GM19328 (cell line): ENCODE measurements at regions not wholly inside any gene's neighbourhood (a gene's known extent, or its start where the extent isn't known, plus 50 kb on each side); places are given as distances from the start of the nearest gene placed in this dataset.
"Not testable (repeated sequence)": the region's sequence is repeated elsewhere in the genome, so short reads cannot be mapped to it uniquely, and the experiment has no call there.

Source experiments
- ATAC-seq: cut with Tn5 transposase; IDR thresholded peaks from one replicate; pipeline ENCODE4 v1.9.1; 2021; ENCODE audit warnings: mild to moderate bottlenecking, moderate library complexity; ENCODE audit not compliant: unreplicated experiment

GRCh38 chr2:129821445-129821844 lies 158.0 kb upstream of the RAB6C start:
- ATAC-seq, result no peak

DNA sequence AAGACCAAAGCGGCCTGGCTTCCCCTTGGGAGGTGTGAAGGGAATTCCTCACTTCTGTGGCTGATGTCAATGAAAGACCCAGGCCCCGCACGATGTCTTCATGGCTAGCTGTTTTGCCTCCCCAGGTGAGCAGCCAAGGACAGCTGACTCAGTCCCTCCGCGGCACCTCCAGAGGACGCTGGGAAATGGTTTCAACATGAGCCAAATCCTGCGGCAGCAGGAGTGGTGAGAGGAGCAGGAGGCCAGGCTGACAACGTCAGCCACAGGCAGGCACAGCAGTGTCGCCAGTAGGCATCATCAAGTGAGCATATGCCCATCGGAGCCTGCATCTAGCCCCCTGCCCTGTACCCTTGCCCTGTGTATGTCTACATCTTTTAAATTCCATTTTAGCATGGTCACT lies 156.4 kb upstream of the RAB6C start:
- no peak for ATAC-seq

- ATAC-seq, result no peak
These were observed 152.0 kb upstream of the RAB6C start for GRCh38 chr2:129827311-129828090.

- ATAC-seq, result no peak
These were observed 150.7 kb upstream of the RAB6C start for GRCh38 chr2:129828792-129829191.

- ATAC-seq, result no peak
These were observed 149.9 kb upstream of the RAB6C start for GRCh38 chr2:129829588-129829987.

DNA sequence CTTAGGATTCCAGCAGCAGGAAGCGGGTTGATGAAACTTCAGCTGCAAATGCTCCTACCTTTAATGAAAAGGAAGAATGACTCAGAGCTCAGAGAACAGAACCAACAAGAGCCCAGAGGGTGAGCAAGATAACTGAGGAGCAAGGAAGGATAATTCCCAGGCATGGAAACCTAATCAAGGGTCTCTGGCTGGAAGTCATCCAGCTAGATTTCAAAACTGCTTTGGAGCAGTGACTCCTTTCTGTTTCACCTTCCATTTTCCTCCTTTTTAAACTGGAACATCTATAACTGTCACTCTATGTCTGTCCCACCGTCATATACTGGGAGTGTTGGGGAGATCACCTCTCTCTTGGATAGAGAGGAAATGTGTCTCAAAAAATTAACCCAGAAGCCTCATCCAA lies 148.4 kb upstream of the RAB6C start:
- ATAC-seq, result no peak

- ATAC-seq, result not testable (repeated sequence)
These were observed 146.0 kb upstream of the RAB6C start for GRCh38 chr2:129833465-129833864.

- no peak for ATAC-seq
These were observed 132.4 kb upstream of the RAB6C start for GRCh38 chr2:129847043-129847442.

- ATAC-seq, result peak; percentile 58
These were observed 129.8 kb upstream of the RAB6C start for GRCh38 chr2:129849559-129850160.

DNA sequence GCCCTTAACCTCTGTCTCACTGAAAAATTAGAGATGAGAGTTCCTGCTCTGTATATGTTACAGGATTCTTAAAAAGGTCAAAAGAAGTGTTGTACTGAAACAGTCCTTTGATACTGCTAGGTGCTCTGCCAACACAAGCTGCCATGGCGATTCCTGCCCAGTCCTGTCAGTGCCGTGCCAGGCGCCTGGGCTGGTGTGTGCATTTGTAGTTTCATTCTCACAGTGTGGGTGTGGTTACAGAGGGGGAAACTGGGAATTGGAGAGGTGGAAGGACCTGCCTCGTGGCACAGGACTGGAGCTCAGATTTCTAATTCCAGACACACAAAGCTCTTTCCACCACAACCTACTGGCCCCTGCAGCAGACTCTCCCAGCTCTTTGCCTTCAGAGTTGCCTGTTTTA lies 122.3 kb upstream of the RAB6C start:
- ATAC-seq, result no peak

DNA sequence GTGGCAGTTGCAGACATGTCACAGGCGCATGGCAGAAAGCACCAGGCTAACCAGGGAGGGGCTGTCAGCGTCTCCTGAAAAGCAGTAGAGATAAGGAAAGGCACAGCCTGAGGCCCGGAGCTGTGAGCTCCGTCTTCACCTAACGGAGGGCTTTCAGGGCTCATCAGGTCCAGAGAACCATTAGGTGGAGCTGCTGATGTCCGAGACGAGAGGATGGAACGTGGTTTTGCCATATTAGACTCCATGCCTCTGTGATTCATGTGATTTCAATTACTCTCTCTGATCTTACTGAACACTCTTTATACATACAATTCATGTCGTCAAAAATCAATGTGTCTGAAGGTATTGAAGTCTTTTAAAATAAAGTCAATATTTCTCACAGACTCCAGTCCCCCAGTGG lies 120.3 kb upstream of the RAB6C start:
- ATAC-seq, result no peak

- no peak for ATAC-seq
These were observed 119.4 kb upstream of the RAB6C start for GRCh38 chr2:129860088-129860487.

DNA sequence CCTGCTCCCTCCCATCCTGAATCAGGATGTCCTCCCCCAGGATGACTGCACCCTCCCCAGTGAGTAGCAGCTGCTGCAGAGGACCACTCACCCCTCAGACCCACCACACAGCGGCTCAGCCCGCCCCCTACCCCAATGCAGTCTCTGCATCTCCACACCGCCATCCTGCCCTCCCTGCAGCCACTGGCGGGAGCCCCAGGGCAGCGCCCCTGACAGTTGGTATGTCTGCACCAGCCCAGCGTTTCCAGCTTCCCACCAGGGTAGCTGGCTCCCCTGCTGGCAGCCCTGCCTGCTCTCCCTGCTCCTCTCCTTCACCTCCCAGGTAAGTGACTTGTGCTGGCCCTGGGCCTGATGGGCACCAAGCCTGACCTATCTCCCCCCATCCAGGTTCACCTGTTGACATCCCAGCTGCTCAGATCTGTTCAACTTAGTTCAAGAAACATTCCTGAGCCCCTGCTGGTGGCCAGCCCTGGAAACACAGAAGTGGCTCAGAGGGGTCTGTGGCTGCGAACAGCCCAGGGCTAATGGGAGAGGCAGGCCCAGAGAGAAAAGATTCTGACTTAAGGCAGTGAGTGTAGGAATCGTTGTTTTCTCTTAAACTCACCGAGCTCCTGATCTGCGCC lies 117.7 kb upstream of the RAB6C start:
- ATAC-seq, result no peak

GRCh38 chr2:129862668-129863067 lies 116.8 kb upstream of the RAB6C start:
- ATAC-seq, result no peak

DNA sequence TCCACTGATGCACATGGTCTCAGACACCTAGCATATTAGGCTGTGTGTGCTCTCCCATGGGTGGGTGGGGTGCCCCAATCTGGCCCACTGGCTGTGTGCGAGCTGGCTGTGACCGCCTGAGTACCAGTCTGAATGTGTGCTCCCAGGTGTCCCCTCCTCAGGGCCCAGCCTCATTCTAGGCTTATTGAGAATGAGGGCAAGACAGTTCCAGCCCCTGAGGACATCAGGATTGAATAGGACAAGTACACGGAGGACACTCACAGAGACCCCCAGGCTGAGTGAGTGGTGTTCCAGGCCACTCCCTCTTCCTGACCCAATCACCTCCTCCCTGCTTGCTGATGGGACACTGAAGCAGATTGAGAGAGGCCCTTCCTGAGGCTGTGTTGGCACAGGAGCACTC lies 116.1 kb upstream of the RAB6C start:
- no peak for ATAC-seq

DNA sequence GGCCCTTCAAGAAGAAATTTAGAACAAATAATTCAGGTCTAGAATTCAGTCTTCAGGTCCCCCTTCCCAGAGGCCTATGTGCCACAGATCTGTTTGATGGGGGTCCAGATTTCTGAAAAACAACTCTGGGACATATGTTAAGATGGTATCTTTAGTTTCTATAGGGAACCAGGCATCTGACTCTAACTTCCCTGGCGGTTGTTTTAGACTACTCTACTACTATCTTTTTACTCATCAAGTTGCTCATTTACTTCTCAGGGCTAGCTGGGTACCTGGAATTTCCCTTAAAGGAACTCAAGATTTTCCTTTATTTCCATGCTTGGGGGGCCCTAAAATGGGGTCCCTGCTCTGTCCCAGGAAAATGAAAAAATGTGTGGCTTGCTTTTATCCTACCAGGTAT lies 114.7 kb upstream of the RAB6C start:
- no peak for ATAC-seq

DNA sequence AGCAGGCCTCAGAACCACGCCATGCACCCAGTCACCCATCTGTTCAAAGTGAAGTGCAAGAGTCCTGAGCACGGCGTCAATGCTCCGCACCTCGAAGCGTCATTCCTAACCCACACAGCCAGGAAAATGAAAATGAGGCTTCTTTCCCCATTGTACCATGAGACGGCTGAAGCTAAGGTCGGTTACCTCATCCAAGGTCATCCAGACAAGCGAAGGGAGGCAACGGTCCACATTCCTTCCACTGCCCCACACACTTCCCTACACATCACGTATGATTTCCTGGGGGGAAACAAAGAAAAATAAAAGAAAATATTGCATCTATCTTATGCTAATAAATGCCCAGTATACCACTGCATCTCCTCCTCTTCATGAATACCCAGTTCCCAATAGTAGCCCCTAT lies 113.5 kb upstream of the RAB6C start:
- ATAC-seq, result no peak

DNA sequence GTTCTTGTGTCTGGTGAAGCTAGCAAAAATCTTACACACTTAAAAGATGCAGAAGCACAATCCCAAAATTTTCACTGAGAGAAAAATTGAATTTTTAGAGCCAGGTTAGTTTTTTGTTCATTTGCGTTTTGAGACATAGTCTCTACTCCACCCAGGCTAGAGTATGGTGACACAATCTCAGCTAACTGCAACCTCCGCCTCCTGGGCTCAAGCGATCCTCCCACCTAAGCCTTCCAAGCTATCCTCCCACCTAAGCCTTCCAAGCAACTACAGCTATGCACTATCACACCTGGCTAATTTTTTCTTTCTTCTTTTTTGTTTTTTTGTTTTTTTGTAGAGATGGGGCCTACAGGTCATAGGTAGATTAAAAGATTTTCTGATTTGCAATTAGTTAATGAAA lies 113.1 kb upstream of the RAB6C start:
- no peak for ATAC-seq

- no peak for ATAC-seq
These were observed 111.3 kb upstream of the RAB6C start for GRCh38 chr2:129868151-129868550.

DNA sequence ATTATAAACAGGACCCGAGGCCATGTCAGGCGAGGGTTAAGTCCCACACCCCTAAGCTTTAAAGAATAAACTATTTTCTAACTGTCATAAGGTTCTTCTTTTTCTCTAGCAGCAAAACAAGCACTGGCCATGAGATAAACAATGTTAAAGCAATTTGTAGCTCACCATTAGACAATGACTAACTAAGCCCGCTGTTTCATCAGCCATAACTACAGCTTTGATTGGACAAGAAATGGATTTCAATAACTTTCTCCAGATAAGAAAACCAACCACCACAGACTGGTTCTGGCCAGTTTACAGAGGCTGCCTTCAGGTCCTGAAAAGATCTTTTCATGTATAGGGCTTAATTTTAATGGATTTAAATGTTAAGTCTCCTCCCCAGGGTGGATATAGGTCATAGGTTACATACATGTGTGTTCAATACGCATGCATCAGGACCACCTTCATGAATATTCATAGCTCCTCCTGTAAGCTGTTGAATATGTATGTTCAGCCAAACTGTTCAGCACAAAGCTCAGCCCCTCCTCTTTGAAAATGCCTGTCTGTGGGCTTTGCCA lies 108.7 kb upstream of the RAB6C start:
- no peak for ATAC-seq

- ATAC-seq, result no peak
These were observed 107.0 kb upstream of the RAB6C start for GRCh38 chr2:129872446-129872845.

- no peak for ATAC-seq
These were observed 102.9 kb upstream of the RAB6C start for GRCh38 chr2:129876541-129876940.
